HepG2 (cell line): ENCODE measurements at regions not wholly inside any gene's neighbourhood (a gene's known extent, or its start where the extent isn't known, plus 50 kb on each side); places are given as distances from the start of the nearest gene placed in this dataset.

Experiments
- ATAC-seq: fragments of 200-7000 bp; cut with Tn5 transposase; 3 replicates; pipeline ENCODE4 v1.9.1; 2020; ENCODE audit warnings: mild to moderate bottlenecking, moderate library complexity
- BruUV-seq: library from RNA; stranded (reverse); fragments of 400-500 nt; replicated peaks from 2 replicates; lab custom pipeline; 2021; lab: Mats Ljungman, UMichigan
- CTCF ChIA-PET: fragments of 300-600 bp; formaldehyde crosslinking; extraction: SDS; loops from one replicate; lab custom pipeline; 2021; ENCODE audit warnings: low total read pairs, inconsistent platforms, low intra/inter-chr PET ratio; lab: Yijun Ruan, JAX
- POLR2A ChIA-PET: fragments of 350-600 bp; sonication (Branson Sonifier 250); formaldehyde crosslinking; loops from one replicate; lab custom pipeline; 2020; ENCODE audit warnings: antibody characterized with exemption, inconsistent platforms; lab: Yijun Ruan, JAX
- DNase-seq: peaks from one replicate; pipeline ENCODE4 v3.0.0-alpha.2; 2015; ENCODE audit warnings: low spot score
- FAIRE-seq: peaks from 3 replicates; lab custom pipeline; 2011; peaks lifted over from hg19 to GRCh38; lab: Jason Lieb, UNC
- H2AFZ ChIP-seq: one replicate; pipeline ENCODE4 v1.6.1; 2011; ENCODE audit warnings: low read length, inconsistent platforms
- H3K27ac ChIP-seq: fragments of 300-600 bp; 3 replicates; pipeline ENCODE4 v1.8.0; 2011; ENCODE audit warnings: mixed run types, mild to moderate bottlenecking, mixed read lengths, low read length, inconsistent platforms; ENCODE audit not compliant: insufficient read depth; ENCODE audit errors: extremely low read length
- H3K27me3 ChIP-seq, 2 experiments: fragments of 200-600 bp in 1 of 2; 2 replicates in 1 of 2; 3 replicates in 1 of 2; pipeline versions ENCODE4 v1.6.0 to v1.8.0; 2011; ENCODE audit warnings: low read length in 2 of 2, mild to moderate bottlenecking in 2 of 2, moderate library complexity in 2 of 2, inconsistent platforms in 1 of 2; ENCODE audit not compliant: insufficient read depth in 2 of 2, control insufficient read depth in 1 of 2
- H3K36me3 ChIP-seq, 2 experiments: fragments of 200-600 bp in 1 of 2; replicated peaks in 1 of 2; 2 replicates in 1 of 2; 3 replicates in 1 of 2; pipeline versions ENCODE4 v1.5.1 to v1.8.0; 2011; ENCODE audit warnings: low read length in 2 of 2, inconsistent platforms in 1 of 2; ENCODE audit not compliant: insufficient read depth in 2 of 2, control insufficient read depth in 1 of 2
- H3K4me1 ChIP-seq: 2 replicates; pipeline ENCODE4 v1.5.1; 2012; ENCODE audit warnings: low read length, inconsistent platforms; ENCODE audit not compliant: insufficient read depth
- H3K4me2 ChIP-seq: 2 replicates; pipeline ENCODE4 v1.6.0; 2011; ENCODE audit warnings: low read depth, low read length, inconsistent platforms
- H3K4me3 ChIP-seq, 3 experiments: fragments of 200-600 bp in 1 of 3; sonication (generic), shearing (Covaris generic) in 1 of 3; replicated peaks in 1 of 3; 2 replicates each; pipeline ENCODE4 v1.5.1; 2011 to 2016; ENCODE audit warnings: low read length in 3 of 3, inconsistent platforms in 2 of 3, low read depth in 2 of 3, mild to moderate bottlenecking in 2 of 3, control low read depth in 1 of 3, mixed read lengths in 1 of 3; ENCODE audit not compliant: insufficient read depth in 1 of 3
- H3K79me2 ChIP-seq: one replicate; pipeline ENCODE4 v1.6.1; 2011; ENCODE audit warnings: low read length, inconsistent platforms; ENCODE audit not compliant: insufficient read depth
- H3K9ac ChIP-seq: 2 replicates; pipeline ENCODE4 v1.6.0; 2011; ENCODE audit warnings: mild to moderate bottlenecking, low read depth, low read length, inconsistent platforms; ENCODE audit not compliant: insufficient read depth
- H3K9me3 ChIP-seq: 2 replicates; pipeline ENCODE4 v1.5.1; 2012; ENCODE audit warnings: mild to moderate bottlenecking, low read length
- H4K20me1 ChIP-seq: 2 replicates; pipeline ENCODE4 v1.6.0; 2011; ENCODE audit warnings: inconsistent platforms, mild to moderate bottlenecking, low read length, moderate library complexity; ENCODE audit not compliant: insufficient read depth
- ARNT ChIP-seq: fragments of 450-650 bp; IDR thresholded peaks from 2 replicates; pipeline ENCODE4 v1.6.1; 2017
- DNMT1 ChIP-seq: sonication (generic); formaldehyde crosslinking; IDR thresholded peaks from 2 replicates; pipeline ENCODE4 v1.5.1; 2020; ENCODE audit warnings: mild to moderate bottlenecking, missing genetic modification reagents
- FOSL2 ChIP-seq: sonication (generic); formaldehyde crosslinking; IDR thresholded peaks from 2 replicates; pipeline ENCODE4 v1.4.0; 2020; ENCODE audit warnings: missing genetic modification reagents
- MAZ ChIP-seq, 2 experiments: sonication (generic) in 1 of 2; formaldehyde crosslinking in 1 of 2; IDR thresholded peaks; 2 replicates each; pipeline versions ENCODE4 v1.5.0 to v1.6.1; 2012 to 2020; ENCODE audit warnings: low read depth in 2 of 2, mild to moderate bottlenecking in 2 of 2, borderline replicate concordance in 1 of 2, improper control_type of control experiment in 1 of 2, low read length in 1 of 2, missing genetic modification reagents in 1 of 2, moderate library complexity in 1 of 2
- NR2F6 ChIP-seq, 2 experiments: IDR thresholded peaks; 2 replicates each; pipeline ENCODE4 v1.6.1; 2016; ENCODE audit warnings: antibody characterized with exemption in 1 of 2, mild to moderate bottlenecking in 1 of 2
- POGZ ChIP-seq: sonication (generic); formaldehyde crosslinking; IDR thresholded peaks from 2 replicates; pipeline ENCODE4 v1.4.0; 2020; ENCODE audit warnings: mild to moderate bottlenecking, missing genetic modification reagents
- PRMT3 ChIP-seq: sonication (generic); formaldehyde crosslinking; IDR thresholded peaks from 2 replicates; pipeline ENCODE4 v1.8.1; 2022; ENCODE audit warnings: low read depth, mild to moderate bottlenecking, moderate library complexity, missing genetic modification reagents, borderline replicate concordance
- RBM22 ChIP-seq: fragments of 200-400 bp; formaldehyde crosslinking; optimal IDR thresholded peaks from 2 replicates; pipeline ENCODE3; 2017; ENCODE audit warnings: mild to moderate bottlenecking, low read length, moderate library complexity
- SNAI1 ChIP-seq: sonication (generic); formaldehyde crosslinking; IDR thresholded peaks from 2 replicates; pipeline ENCODE4 v1.5.0; 2020; ENCODE audit warnings: mild to moderate bottlenecking, missing genetic modification reagents, borderline replicate concordance
- SOX5 ChIP-seq: IDR thresholded peaks from 2 replicates; pipeline ENCODE4 v1.6.1; 2016; ENCODE audit warnings: borderline replicate concordance
- SRSF9 ChIP-seq: fragments of 200-400 bp; formaldehyde crosslinking; IDR thresholded peaks from 2 replicates; pipeline ENCODE4 v1.6.1; 2018; ENCODE audit warnings: borderline replicate concordance, mild to moderate bottlenecking, low read depth, low read length; ENCODE audit not compliant: insufficient read depth, poor library complexity, severe bottlenecking
- TRIM24 ChIP-seq: sonication (generic); formaldehyde crosslinking; IDR thresholded peaks from 2 replicates; pipeline ENCODE4 v1.8.0; 2022; ENCODE audit warnings: mild to moderate bottlenecking, missing genetic modification reagents
- ZC3H13 ChIP-seq: sonication (generic); formaldehyde crosslinking; IDR thresholded peaks from 2 replicates; pipeline ENCODE4 v1.8.1; 2023; ENCODE audit warnings: mild to moderate bottlenecking, missing genetic modification reagents, moderate library complexity
- ZNF160 ChIP-seq: sonication (generic); formaldehyde crosslinking; IDR thresholded peaks from 2 replicates; pipeline ENCODE4 v1.8.0; 2022; ENCODE audit warnings: mild to moderate bottlenecking, inconsistent platforms, missing genetic modification reagents
- ZNF281 ChIP-seq: sonication (generic); formaldehyde crosslinking; IDR thresholded peaks from 2 replicates; pipeline ENCODE4 v1.4.0; 2020; ENCODE audit warnings: missing genetic modification reagents, borderline replicate concordance
- ZNF326 ChIP-seq: sonication (generic); formaldehyde crosslinking; IDR thresholded peaks from 2 replicates; pipeline ENCODE4 v1.4.0; 2020; ENCODE audit warnings: missing genetic modification reagents, borderline replicate concordance
- ZNF354B ChIP-seq: sonication (generic); formaldehyde crosslinking; IDR thresholded peaks from 2 replicates; pipeline ENCODE4 v1.8.0; 2022; ENCODE audit warnings: mild to moderate bottlenecking, missing genetic modification reagents
- ZNF430 ChIP-seq: sonication (generic); formaldehyde crosslinking; IDR thresholded peaks from 2 replicates; pipeline ENCODE4 v1.9.0; 2021; ENCODE audit warnings: mild to moderate bottlenecking, missing genetic modification reagents
- ZNF484 ChIP-seq: sonication (generic); formaldehyde crosslinking; IDR thresholded peaks from 2 replicates; pipeline ENCODE4 v1.5.1; 2020; ENCODE audit warnings: mild to moderate bottlenecking, low read depth, missing genetic modification reagents, borderline replicate concordance
- ZNF501 ChIP-seq: sonication (generic); formaldehyde crosslinking; IDR thresholded peaks from 2 replicates; pipeline ENCODE4 v1.5.1; 2020; ENCODE audit warnings: mild to moderate bottlenecking, moderate library complexity, missing genetic modification reagents
- ZNF550 ChIP-seq: sonication (generic); formaldehyde crosslinking; IDR thresholded peaks from 2 replicates; pipeline ENCODE4 v1.4.0; 2020; ENCODE audit warnings: mild to moderate bottlenecking, missing genetic modification reagents, borderline replicate concordance
- ZNF75D ChIP-seq: sonication (generic); formaldehyde crosslinking; IDR thresholded peaks from 2 replicates; pipeline ENCODE4 v1.8.1; 2023; ENCODE audit warnings: missing genetic modification reagents, mild to moderate bottlenecking, borderline replicate concordance
- ZNF777 ChIP-seq: sonication (generic); formaldehyde crosslinking; IDR thresholded peaks from 2 replicates; pipeline ENCODE4 v1.4.0; 2020; ENCODE audit warnings: missing genetic modification reagents
- WGBS: methylation state at CpG from one replicate; pipeline ENCODE4 v1.1.6; 2017; ENCODE audit warnings: low lambda C conversion rate; 5-methylcytosine and 5-hydroxymethylcytosine counted together
- in situ Hi-C: cut with HindIII; loops from 2 replicates; pipeline ENCODE4 v1.10.0; 2017; ENCODE audit warnings: low pct_unique_long_range_greater_than_20kb; ENCODE audit not compliant: extremely low pct_ligation_motif_present
- intact Hi-C: fragments of 100-400 bp; cut with micrococcal nuclease; formaldehyde crosslinking; loops from one replicate; pipeline ENCODE4 v1.10.0; 2022; ENCODE audit not compliant: unreplicated experiment

GRCh38 chr5:13508559-13508958 lies 435.9 kb downstream of the DNAH5 start:
- POLR2A ChIA-PET: no interaction called here

GRCh38 chr5:13505326-13505725 lies 439.2 kb downstream of the DNAH5 start:
- Histone ChIP-seq H3K79me2 (no peaks in the 10 kb centered on the region), H4K20me1 (no peaks in the 10 kb centered on the region), H2AFZ (no peak overlapping the region), H3K9me3 (peaks cover 55% of the 10 kb centered on the region), H3K27me3 (no peaks in the 10 kb centered on the region), H3K36me3 (no peaks in the 10 kb centered on the region)
- ATAC-seq: no peak
- 48% methylated on average over 1 of the region's 1 CpG for WGBS
- ChIA-PET CTCF (no interaction called here), POLR2A (no interaction called here)
- BruUV-seq: no TSS peak
- no peak for DNase-seq
- intact Hi-C loops: no loop called here
- no peak for FAIRE-seq
- in situ Hi-C loops: no loop called here
- TF ChIP-seq ZNF326 (CRISPR knock-in tag) (no peak), SRSF9 (no peak), ZNF430 (no peak), FOSL2 (CRISPR knock-in tag) (no peak), ZNF160 (CRISPR knock-in tag) (no peak), ZNF777 (CRISPR knock-in tag) (no peak), ZNF484 (no peak), PRMT3 (no peak), ZNF75D (CRISPR knock-in tag) (no peak), ZNF281 (CRISPR knock-in tag) (no peak), SOX5 (no peak), ZNF550 (no peak), ZNF354B (CRISPR knock-in tag) (no peak), RBM22 (no peak), ZNF501 (no peak)
- TF ChIP-seq, all 625 proteins: peak for 0
- H3K27ac ChIP-seq: no peak overlapping the region
- no peak overlapping the region for H3K4me3 ChIP-seq
- H3K4me1 ChIP-seq: no peaks in the 10 kb centered on the region
- H3K4me2 ChIP-seq: no peak overlapping the region
- H3K9ac ChIP-seq: no peak overlapping the region

More at GRCh38 chr5:13508559-13508958, 435.9 kb downstream of the DNAH5 start:
- Histone ChIP-seq H3K27ac (no peak overlapping the region), H2AFZ (no peak overlapping the region), H3K27me3 (no peaks in the 10 kb centered on the region), H3K4me1 (no peaks in the 10 kb centered on the region), H3K9ac (no peak overlapping the region), H3K4me3 (no peak overlapping the region), H4K20me1 (no peaks in the 10 kb centered on the region), H3K79me2 (no peaks in the 10 kb centered on the region), H3K4me2 (no peak overlapping the region), H3K9me3 (peaks cover 55% of the 10 kb centered on the region), H3K36me3 (no peaks in the 10 kb centered on the region)
- no peak for ATAC-seq
- no peak for TF ChIP-seq TRIM24 (CRISPR knock-in tag)
- no peak for TF ChIP-seq NR2F6 (IDR thresholded peaks at IDR 0.05)
- no peak for TF ChIP-seq NR2F6 (CRISPR knock-in tag; IDR thresholded peaks at IDR 0.05)
- no peak for TF ChIP-seq POGZ (CRISPR knock-in tag)
- no peak for TF ChIP-seq ARNT
- TF ChIP-seq DNMT1: no peak
- TF ChIP-seq MAZ (IDR thresholded peaks at IDR 0.05; ENCODE audit: borderline replicate concordance, low read depth, low read length): no peak
- no peak for TF ChIP-seq MAZ (CRISPR knock-in tag; IDR thresholded peaks at IDR 0.05; ENCODE audit: low read depth)
- no peak for TF ChIP-seq ZC3H13 (CRISPR knock-in tag)
- TF ChIP-seq SNAI1 (CRISPR knock-in tag): no peak
- 8% methylated on average over 2 of the region's 2 CpGs for WGBS
- CTCF ChIA-PET: no interaction called here
- in situ Hi-C loops: no loop called here
- DNase-seq: no peak
- no peak for FAIRE-seq
- intact Hi-C loops: no loop called here
- no TSS peak for BruUV-seq
